HG02870 (cell line): ENCODE measurements at regions not wholly inside any gene's neighbourhood (a gene's known extent, or its start where the extent isn't known, plus 50 kb on each side); places are given as distances from the start of the nearest gene placed in this dataset.
"Not testable (repeated sequence)": the region's sequence is repeated elsewhere in the genome, so short reads cannot be mapped to it uniquely, and the experiment has no call there.

ENCODE experiments used
- ATAC-seq: cut with Tn5 transposase; IDR thresholded peaks from one replicate; pipeline ENCODE4 v1.9.1; 2021; ENCODE audit warnings: mild to moderate bottlenecking, moderate library complexity; ENCODE audit not compliant: unreplicated experiment

DNA sequence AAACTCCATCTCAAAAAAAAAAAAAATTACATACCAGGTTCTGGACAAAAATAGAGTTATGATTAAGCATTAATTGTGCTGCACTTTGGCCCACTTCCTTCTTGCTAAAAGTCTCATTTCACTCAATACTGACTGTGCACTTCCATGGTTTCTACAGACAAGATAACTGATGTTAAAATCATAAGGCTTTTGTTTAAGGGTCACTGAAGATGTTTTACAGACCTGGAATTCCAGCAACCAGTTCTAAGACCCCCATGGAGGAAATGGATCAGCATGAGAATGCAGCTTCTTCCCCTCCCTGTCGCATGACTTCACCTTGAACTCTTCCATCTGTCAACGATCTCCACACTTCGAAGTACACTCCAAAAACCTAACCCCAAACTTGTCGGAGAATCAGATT lies 1191.8 kb upstream of the AUTS2 start:
- no peak for ATAC-seq

DNA sequence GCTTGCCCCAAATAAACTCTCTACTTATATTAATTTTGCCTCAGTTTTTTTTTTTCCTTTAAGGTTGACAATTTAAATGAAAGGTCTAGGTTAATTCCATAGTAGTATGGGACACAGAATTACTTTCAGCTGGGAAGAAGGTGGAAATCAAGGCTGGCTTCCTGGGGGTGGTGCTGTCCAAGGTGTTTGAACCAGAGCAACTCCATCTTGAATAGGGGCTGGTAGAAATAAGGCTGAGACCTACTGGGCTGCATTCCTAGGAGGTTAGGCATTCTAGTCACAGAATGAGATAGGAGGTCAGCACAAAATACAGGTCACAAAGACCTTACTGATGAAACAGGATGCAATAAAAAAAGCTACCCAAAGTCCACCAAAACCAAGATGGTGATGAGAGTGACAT lies 1190.8 kb upstream of the AUTS2 start:
- no peak for ATAC-seq

DNA sequence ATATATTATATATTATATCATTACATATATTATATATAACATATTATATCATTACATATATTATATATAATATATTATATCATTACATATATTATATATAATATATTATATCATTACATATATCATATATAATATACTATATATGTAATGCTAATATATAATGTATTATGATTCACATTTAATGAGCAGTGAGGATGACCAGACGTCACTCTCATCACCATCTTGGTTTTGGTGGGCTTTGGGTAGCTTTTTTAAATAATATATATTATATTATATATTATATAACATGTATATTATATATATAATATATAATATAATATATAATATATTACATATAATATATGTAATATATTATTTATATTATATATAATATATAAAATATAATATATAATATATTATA lies 1189.4 kb upstream of the AUTS2 start:
- ATAC-seq = no peak

GRCh38 chr7:68409851-68410250 lies 1188.4 kb upstream of the AUTS2 start:
- no peak for ATAC-seq

- ATAC-seq = not testable (repeated sequence)
Observed at GRCh38 chr7:68410693-68411092, 1187.6 kb upstream of the AUTS2 start.

- no peak for ATAC-seq
Observed at GRCh38 chr7:68411742-68412141, 1186.5 kb upstream of the AUTS2 start.

GRCh38 chr7:68414631-68415425 lies 1183.4 kb upstream of the AUTS2 start:
- ATAC-seq = no peak

GRCh38 chr7:68417002-68417401 lies 1181.3 kb upstream of the AUTS2 start:
- ATAC-seq = no peak

DNA sequence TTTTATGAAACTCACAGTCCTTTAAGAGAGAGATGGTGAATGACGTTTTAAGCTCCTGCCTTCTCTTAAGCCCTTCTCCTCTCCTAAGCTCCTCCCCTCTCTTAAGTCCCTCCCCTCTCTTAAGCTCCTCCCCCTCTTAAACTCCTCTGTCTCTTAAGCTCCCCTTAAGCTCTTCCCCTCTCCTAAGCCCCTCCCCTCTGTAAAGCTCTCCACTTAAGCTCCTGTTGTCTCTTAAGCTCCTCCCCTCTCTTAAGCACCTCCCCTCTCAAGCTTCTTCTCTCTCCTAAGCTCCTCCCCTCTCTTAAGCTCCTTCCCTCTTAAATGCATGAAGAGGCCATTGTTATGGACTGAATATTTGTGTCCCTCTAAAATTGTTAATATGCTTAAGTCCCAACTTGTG lies 1180.6 kb upstream of the AUTS2 start:
- no peak for ATAC-seq

DNA sequence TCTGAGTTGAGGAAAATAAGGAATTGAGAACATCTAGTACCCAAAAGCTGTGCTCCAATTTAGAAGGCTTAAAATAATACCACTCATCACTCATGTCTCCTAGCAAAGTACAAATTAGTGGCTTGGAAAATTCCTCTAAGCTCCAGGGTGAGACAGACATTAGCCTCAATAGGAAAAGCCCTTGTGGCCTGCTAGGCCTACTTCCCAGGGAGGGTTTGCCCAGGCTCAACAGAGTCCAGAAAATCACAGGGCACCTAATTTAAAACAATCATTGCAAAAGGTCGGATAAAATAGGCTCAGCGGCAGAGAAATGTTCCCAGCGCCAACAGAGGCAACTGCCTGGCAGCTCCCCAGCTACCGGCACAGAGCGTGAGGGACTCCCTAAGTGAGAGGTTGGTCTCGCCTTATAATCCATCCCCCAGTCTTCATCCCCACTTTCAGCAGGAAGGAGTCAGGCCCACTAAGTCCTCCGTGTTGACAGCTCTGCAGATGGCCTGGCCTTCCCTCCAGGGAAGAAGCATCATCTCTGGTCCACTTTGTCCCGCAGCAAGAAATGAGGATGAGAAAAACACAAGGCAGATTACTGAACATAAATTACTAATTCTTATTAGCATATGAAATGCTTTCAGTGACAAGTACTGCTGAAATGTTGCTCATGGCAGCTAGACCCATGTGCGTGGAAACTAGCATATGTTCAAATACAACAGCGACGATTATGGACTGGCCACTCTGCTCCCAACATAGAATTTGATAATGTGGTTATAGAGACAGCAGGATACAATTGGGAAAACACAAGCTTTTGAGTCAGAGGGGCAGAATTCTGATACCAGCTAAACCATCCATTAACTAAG lies 1177.7 kb upstream of the AUTS2 start:
- ATAC-seq = no peak

DNA sequence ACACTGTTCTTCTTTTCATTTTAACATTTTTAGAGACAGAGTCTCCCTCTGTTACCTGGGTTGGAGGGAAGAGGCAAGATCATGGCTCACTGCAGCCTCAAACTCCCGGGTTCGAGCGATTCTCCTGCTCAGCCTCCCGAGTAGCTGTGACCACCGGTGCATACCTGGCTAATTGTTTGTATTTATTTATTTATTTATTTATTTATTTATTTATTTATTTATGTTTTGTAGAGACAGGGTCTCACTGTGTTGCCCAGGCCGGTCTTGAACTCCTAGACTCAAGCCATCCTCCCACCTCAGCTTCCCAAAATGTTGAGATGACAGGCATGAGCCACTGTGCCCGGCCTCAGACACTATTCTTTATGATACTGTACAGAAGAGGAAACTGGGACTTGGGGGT lies 1176.6 kb upstream of the AUTS2 start:
- no peak for ATAC-seq

DNA sequence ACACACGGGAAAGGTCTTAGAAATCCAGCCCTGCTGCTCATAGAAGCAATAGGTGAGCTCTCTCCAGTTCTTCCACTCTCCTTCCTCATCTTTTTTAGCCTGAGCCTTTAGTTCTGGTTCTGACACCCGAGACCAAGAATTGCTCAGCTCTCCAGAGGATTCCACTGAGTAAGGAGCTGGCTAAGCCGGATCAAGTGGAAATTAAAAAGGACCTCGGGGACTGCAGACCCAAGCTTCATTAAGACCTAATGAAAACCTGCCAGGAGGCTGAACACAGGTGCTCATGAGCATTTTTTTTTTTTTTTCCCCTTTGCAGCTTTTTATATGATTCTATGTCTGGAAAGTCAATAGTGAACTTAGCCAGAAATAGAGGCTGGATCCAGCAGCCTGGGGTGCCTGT lies 1176.0 kb upstream of the AUTS2 start:
- no peak for ATAC-seq

DNA sequence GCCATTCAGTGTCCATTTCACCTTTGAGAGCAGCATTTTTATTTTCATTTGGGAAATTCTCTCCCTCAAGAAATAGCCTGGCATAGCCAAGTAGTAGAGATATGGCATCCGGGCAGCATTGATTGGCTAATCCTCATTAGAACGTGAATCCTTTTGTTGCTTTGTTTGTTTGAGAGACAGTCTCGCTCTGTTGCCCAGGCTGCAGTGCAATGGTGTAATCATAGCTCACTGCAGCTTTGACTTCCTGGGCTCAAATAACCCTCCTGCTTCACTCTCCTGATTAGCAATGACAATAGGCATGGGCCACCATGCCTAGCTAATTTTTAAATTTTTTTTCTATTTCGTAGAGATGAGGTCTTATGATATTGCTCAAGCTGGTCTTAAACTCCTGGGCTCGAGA lies 1174.9 kb upstream of the AUTS2 start:
- ATAC-seq = no peak

DNA sequence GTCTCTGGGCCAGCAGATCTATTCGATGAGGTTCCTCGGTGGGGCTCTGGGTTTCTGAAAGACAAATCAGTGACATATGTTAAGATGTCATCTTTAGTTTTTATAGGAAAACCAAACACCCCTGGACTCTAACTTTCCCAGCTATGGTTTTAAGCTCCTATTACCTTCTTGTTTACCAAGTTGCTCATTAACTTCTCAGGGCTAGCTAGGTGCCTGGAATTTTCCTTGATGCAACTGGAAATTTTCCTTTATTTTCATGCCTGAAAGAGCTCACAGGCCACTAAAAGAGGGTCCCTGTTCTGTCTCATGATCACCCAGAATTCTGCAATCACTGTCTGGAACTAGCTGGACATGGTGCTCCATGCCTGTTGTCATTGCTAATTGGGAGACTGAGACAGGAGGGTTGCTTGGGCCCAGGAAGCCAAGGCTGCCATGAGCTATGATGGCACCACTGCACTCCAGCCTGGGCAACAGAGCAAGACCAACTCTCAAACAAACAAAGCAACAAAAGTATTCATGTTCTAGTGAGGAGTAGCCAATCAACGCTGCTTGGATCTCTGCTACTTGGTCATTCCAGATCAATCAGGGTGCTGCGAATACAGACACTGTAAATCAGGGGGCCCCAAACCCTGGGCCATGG lies 1173.5 kb upstream of the AUTS2 start:
- ATAC-seq = no peak

DNA sequence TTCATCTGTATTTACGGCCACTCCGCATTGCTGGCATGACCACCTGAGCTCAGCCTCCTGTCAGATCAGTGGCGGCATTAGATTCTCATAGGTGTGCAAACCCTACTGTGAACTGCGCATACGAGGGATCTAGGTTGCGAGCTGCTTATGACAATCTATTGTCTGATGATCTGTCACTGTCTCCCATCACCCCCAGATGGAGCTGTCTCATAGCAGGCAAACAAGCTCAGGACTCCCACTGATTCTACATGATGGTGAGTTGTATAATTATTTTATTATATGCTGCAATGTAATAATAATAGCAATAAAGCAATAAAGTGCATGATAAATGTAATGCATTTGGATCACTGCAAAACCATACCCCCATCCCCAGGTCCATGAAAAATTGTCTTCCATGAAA lies 1172.9 kb upstream of the AUTS2 start:
- no peak for ATAC-seq

- no peak for ATAC-seq
Observed at GRCh38 chr7:68429411-68430117, 1168.7 kb upstream of the AUTS2 start.

- no peak for ATAC-seq
Observed at GRCh38 chr7:68432585-68432984, 1165.7 kb upstream of the AUTS2 start.

GRCh38 chr7:68433462-68434070 lies 1164.7 kb upstream of the AUTS2 start:
- ATAC-seq = no peak

GRCh38 chr7:68434857-68435256 lies 1163.4 kb upstream of the AUTS2 start:
- no peak for ATAC-seq

DNA sequence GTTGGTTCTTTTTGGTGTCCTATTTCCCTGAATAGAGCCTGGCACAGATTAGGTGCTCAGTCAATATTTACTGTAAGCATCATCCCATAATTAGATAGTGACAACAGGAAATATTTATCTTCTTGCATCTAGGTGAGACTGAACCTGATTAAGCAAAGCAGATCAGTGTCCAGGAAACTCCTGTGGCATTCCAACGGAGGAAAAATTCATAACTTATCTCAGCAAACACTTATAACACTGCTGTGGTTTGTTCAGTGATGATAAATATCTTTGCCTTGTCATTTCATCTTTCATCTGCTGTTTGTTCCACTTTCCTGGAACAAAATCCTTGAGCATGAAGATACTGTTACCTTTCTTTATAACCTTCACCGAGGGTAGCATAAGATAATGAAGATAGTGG lies 1160.3 kb upstream of the AUTS2 start:
- no peak for ATAC-seq

DNA sequence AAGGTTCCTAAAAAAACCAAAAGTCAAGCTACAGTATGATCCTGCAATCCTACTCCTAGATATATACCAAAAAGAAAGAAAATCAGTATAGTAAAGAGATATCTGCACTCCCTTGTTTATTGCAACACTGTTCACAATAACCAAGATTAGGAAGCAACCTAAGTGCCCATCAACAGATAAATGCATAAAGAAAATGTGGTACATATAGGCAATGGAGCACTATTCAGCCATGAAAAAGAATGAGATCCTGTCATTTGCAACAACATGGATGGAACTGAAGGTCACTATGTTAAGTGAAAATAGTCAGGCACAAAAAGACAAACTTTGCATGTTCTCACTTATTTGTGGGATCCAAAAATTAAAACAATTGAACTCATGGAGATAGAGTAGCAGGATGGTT lies 1159.5 kb upstream of the AUTS2 start:
- ATAC-seq = no peak
